ENCODE measurements at regions not wholly inside any gene's neighbourhood (a gene's known extent, or its start where the extent isn't known, plus 50 kb on each side); places are given as distances from the start of the nearest gene placed in this dataset.
"Not testable (repeated sequence)": the region's sequence is repeated elsewhere in the genome, so short reads cannot be mapped to it uniquely, and the experiment has no call there.

GRCh38 chr13:88257706-88258105 is 586.5 kb downstream of the SLITRK5 start:
- no peak for DNase-seq

GRCh38 chr13:88263808-88264207 is 592.6 kb downstream of the SLITRK5 start:
- no peak for DNase-seq

- no peak for DNase-seq
Observed at GRCh38 chr13:88281841-88282240, 610.7 kb downstream of the SLITRK5 start.

DNA sequence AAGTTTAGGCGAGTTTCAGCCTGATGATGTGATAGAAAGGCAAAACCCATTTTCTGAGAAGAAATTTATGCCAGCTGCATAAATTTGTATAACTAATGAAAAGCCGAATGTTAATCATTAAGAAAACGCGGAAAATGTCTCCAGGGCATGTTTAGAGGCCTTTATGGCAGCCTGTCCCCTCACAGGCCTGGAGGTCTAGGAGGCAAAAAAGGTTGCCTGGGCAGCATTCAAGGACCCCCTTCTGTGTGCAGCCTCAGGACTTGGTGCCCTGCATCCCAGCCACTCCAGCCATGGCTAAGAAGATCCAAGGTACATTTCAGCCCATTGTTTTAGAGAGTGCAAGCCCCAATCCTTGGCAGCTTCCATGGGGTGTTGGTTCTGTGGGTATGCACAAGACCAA is 614.2 kb downstream of the SLITRK5 start:
- no peak for DNase-seq

DNA sequence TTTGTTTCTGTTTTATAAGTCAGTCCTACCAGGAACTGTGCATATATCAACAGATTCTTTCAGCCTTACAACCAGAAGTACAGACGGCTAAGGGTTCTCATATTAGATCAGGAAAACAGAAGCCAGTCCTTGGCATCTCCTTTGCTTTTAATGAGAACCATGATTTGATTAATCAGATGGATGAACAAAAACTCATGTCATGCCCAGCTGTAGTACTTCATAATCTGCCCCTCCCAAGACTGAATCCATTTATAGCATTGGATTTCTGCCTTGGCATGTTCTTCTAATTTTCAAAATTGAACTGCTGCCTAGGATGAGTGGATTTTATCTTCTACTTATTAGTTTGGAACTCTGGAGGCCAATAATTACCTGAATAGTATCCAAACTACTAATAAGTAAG is 617.2 kb downstream of the SLITRK5 start:
- DNase-seq, result no peak

GRCh38 chr13:88291731-88292130 is 620.6 kb downstream of the SLITRK5 start:
- DNase-seq, result not testable (repeated sequence)

DNA sequence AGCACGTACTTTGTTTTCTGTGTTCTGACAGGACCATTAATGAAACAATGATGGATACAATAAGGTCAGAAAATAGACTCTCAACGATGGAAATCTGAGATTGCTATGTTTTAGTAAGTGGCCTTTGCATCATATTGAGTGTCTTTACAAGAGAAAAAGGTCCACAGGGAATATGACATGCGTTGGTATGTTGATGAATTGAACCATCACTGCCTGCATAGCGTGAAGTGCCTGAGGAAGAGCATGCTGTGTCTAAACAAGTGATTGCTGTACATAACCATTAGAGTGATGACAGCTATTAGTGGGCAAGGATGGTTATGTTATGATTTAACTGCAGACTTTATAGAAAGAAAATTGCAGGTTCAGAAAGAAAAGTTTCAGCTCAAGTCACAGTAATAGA is 623.2 kb downstream of the SLITRK5 start:
- no peak for DNase-seq

DNA sequence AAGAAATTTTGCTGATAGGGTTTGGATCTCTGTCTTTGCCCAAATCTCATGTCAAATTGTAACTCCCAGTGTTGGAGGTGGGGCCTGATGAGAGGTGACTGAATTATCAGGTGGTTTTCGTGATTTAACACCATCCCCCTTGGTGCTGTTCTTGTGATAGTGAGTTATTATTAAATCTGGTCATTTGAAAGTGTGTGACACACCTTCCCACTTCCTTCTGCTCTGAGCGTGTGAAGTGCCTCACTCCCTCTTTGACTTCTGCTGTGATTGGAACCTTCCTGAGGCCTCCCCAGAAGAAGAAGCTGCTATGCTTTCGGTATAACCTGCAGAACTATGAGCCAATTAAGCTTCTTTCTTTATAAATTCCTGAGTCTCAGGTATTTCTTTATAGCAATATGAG is 632.0 kb downstream of the SLITRK5 start:
- DNase-seq, result no peak

DNA sequence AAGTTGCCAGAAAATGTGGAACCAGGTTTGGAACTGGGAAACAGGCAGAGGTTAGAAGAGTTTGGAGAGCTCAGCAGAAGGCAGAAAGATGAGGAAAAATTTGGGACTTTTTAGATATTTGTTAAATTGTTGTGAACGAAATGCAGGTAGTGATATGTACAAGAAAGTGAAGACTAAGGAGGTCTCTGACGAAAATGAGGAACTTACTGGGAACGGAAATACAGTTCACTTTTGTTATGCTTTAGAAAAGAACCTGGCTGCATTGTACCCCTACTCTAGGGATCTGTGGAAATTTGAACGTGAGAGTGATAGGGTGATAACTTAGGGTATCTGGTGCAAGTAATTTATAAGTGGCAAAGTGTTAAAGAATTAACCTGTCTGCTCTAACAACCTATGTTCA is 632.4 kb downstream of the SLITRK5 start:
- DNase-seq, result no peak

GRCh38 chr13:88314496-88314895 is 643.3 kb downstream of the SLITRK5 start:
- DNase-seq, result no peak

GRCh38 chr13:88329066-88329465 is 657.9 kb downstream of the SLITRK5 start:
- no peak for DNase-seq

- DNase-seq, result no peak
Observed at GRCh38 chr13:88339271-88339741, 668.1 kb downstream of the SLITRK5 start.

DNA sequence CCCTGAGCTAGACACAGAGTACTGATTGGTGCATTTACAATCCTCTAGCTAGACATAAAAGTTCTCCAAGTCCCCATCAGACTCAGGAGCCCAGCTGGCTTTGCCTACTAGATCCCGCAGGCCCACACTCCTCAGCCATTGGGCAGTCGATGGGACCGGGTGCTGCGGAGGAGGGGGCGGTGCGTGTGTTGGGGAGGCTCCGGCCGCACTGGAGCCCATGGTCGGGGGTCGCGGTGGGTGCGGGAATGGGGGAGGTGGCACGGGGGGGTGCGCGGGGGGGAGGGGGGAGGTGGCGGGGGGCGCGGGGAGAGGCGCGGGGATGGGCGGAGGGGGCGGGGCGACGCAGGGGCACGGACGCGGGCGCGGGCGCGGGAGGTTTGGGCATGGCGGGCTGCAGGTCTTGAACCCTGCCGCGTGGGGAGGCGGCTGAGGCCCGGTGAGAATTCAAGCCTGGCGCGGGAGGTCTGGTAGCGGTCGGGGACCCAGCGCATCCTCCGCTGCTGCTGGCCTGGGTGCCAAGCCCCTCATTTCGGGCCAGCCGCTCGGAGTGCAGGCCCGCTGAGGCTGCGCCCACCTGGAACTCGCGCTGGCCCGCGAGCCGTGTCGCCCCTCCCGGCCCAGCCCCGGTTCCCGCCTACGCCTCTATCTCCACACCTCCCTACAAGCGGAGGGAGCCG is 674.1 kb downstream of the SLITRK5 start:
- no peak for DNase-seq

GRCh38 chr13:88360761-88361160 is 689.6 kb downstream of the SLITRK5 start:
- no peak for DNase-seq

DNA sequence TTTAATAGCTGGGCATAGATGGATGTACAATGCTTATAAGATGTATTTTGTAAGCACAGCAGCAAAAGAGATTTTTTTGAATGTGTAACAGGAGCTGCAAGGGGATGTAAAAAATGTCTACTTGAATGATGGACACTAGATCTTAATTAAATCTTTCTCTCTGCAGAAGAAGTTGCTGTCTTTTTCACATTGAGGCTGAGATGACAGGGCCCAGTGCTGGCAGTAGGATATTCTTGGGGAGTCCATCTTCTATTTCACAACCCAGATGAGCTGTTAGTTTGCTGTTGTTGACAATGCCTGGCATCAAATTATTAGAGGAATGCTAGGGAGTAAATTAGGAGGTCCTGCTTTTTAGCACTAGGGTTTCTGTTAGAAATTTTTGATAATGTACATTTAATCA is 698.7 kb downstream of the SLITRK5 start:
- DNase-seq, result no peak

DNA sequence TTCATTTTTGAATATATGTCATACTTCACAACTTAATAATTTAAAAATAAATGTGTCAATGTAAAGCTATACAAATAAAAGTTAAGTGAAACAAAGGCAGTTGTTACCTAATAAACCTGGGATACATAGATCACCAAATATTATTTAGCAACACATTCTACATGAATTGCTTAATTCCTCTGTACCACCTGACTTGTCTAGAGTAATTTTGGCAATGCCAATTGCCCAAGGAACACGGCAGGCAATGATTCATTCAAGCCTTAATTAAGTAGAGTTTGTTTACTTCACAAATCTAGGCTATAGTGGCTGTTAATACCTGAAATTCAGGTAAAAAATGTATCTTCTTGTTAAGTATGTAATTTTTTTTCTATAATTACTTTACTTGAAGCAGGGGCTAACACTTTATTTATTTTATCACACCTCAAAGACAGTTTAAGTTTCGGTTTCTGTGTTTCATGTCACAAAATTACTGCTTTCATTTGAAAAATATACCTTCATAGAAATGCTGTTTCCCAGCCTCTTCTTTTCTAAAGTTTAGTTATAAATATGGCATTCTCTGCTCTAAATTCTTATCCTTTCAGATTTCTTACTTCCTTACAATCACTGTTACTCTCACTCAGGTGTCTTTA is 705.7 kb downstream of the SLITRK5 start:
- DNase-seq, result no peak

GRCh38 chr13:88377852-88378251 is 706.7 kb downstream of the SLITRK5 start:
- DNase-seq, result no peak

DNA sequence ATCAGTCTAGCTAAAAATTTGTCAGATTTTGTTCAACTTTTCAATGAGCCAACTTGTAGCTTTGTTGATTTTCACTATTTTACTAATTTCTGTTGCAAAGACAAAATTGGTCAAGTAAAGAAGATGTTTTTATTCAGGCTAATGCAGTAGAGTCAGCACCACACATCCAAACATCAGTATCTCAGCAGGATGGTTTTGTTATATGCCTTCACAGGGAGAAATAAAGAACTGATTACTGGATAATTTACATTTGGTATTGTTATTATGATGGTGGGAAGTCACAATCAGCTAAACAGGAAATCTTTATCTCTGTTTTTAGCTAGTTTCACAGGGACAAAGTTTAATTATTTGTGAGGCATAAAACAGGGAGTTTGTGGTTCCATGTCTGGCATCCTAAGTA is 713.4 kb downstream of the SLITRK5 start:
- no peak for DNase-seq

DNA sequence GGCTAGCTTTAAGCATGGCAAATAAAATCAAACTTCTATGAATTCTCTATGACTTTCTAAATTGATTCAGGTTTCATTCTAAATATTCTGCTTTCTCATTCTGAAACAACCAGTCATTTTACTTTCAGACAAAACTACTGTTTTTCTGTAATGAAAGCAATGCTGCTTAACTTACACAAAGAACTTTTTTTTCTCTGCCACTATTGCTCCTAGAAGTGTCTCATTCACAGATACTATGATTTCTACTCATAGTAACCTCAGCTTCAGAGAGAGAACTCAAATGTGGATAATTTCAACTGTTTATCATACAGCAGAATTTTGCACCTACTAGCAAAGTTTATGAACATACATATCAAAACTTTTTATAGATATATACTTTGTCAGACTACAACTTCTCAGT is 724.6 kb downstream of the SLITRK5 start:
- DNase-seq, result no peak

- no peak for DNase-seq
Observed at GRCh38 chr13:88411696-88412095, 740.5 kb downstream of the SLITRK5 start.

- no peak for DNase-seq
Observed at GRCh38 chr13:88417801-88418200, 746.6 kb downstream of the SLITRK5 start.

DNA sequence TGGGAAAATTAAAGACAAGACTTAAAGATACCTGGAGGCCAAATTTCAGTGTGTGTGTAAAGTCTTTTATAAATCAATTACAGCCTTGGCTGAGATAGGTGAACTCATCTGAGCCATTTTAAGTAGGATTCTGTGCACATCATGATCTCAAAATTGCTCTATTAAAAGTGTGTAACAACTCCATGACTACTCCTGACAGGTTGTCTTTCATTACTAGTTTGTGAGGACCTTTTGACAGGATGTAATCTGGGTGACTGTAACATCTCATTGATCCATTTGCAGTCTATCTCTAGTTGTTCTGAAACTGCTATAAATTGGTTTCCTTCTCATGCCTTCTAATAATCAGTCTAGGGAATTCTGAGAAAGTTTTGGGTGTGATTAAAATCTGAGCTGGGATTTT is 753.3 kb downstream of the SLITRK5 start:
- DNase-seq, result no peak

DNA sequence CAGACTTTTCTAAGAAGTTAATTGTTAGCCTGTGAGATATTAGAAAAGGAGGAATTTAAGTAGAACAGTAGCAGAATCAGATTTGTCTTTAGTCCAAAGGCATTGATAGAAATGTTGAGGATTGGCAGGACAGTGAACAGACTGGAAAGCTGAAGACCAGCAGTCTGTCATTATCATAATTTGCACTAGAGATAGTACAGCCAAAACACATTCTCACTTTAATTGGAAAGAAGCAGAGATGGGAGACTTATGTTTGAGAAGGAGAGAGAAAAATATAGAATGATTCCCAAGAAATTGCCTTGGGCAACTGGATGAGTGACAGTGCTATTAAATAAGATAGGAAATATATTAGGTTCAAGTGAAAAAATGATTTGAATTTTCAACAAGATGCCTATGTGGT is 755.5 kb downstream of the SLITRK5 start:
- DNase-seq, result no peak

DNA sequence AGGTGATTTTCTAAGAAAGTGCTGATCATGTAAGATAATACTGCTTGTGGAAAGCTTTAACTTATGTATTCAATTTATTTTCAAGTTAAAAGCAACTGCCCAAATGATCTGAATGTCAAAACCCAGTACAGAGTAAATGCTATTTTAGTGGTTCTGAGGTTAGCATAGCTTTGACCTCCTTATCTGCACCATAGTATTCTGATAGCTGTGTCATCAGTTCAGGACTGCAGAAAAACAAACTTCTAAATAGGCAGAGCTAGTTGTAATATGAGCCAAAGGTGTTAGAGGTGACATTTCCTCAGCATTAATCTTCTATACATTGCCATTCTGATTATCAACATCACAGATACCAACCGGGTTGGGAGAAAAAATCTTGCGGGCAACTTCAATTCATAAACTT is 758.7 kb downstream of the SLITRK5 start:
- no peak for DNase-seq

- DNase-seq, result no peak
Observed at GRCh38 chr13:88434953-88435352, 763.8 kb downstream of the SLITRK5 start.
